ENCODE measurements at regions not wholly inside any gene's neighbourhood (a gene's known extent, or its start where the extent isn't known, plus 50 kb on each side); places are given as distances from the start of the nearest gene placed in this dataset.

DNA sequence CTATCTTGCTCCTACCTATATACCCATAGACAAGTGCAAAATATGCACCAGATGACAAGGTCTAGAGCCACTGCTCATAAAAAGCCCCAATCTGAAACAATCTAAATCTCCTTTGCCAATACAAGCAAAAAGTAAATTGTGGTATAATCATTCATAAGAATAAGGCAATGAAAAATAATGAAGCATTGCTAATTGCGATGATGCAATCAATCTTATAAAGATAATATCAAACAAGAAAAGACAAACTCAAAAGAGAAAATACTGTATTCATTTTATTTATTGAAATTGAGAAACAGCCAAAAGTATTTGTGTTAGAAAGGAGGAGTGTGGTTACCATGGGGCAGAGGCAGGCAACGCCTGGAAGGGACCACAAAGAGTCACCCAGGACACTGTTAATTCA, 175.9 kb upstream of the GYPC start:
- no peak for TF ChIP-seq SPI1 (IDR thresholded peaks at IDR 0.05; ENCODE audit: low read depth, low read length)
- TF ChIP-seq POLR2A (IDR thresholded peaks at IDR 0.05; ENCODE audit: low read depth, low read length): no peak
- TF ChIP-seq POLR2AphosphoS5 (IDR thresholded peaks at IDR 0.05; ENCODE audit: low read depth, low read length): no peak
- TF ChIP-seq TAF1 (IDR thresholded peaks at IDR 0.05; ENCODE audit: low read depth, low read length): no peak
- no peak for TF ChIP-seq POU2F2 (IDR thresholded peaks at IDR 0.05; ENCODE audit: low read depth, low read length)
